ENCODE measurements at regions not wholly inside any gene's neighbourhood (a gene's known extent, or its start where the extent isn't known, plus 50 kb on each side); places are given as distances from the start of the nearest gene placed in this dataset.

- no peak for DNase-seq (ENCODE audit: low read depth)
Measured at GRCh38 chrX:5829469-5829868, 399.2 kb downstream of the NLGN4X start.

DNA sequence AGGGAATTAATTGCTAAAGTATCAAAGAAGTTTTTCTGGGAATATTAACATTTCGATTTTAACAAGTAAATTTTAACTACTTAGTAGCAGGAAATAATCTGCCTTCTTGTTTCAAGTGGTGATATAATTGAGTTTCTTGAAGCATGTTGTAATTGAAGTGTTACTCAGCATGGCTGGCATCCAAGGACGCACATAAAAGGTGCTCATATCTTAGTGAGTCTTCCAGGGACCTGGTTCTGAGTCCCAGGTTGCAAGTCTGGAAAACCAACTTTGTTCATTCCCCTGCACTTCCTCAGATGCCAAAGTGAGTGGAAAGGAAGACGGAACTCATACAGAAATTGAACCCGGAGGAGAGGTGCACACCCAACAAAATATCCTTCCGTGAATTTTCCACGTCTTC lies 399.6 kb downstream of the NLGN4X start:
- no peak for DNase-seq (ENCODE audit: low read depth)

- no peak for DNase-seq (ENCODE audit: low read depth)
Measured at GRCh38 chrX:5823903-5824302, 404.8 kb downstream of the NLGN4X start.

DNA sequence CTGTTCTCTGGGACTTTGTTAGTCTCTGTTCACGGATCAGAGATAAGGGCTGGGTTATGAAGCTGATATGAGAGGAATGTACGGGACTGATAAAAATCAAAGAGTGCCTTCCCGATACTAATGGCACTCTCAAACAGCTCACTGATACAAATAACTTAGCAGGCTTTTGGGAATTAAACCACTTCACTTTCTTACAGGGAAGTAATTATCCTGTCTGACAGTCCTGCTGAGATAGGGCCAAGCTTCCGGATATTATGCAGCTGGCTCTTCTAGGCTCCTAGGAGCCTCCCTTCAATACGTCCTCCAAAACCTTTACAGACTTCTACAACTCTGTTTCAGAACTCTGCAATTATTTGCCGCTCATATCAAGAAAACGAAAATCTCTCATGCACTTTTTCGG lies 418.0 kb downstream of the NLGN4X start:
- DNase-seq (ENCODE audit: low read depth) = no peak

- DNase-seq (ENCODE audit: low read depth) = no peak
Measured at GRCh38 chrX:5807181-5807580, 421.5 kb downstream of the NLGN4X start.

- no peak for DNase-seq (ENCODE audit: low read depth)
Measured at GRCh38 chrX:5802391-5802790, 426.3 kb downstream of the NLGN4X start.

GRCh38 chrX:5791721-5792120 lies 436.9 kb downstream of the NLGN4X start:
- no peak for DNase-seq (ENCODE audit: low read depth)

DNA sequence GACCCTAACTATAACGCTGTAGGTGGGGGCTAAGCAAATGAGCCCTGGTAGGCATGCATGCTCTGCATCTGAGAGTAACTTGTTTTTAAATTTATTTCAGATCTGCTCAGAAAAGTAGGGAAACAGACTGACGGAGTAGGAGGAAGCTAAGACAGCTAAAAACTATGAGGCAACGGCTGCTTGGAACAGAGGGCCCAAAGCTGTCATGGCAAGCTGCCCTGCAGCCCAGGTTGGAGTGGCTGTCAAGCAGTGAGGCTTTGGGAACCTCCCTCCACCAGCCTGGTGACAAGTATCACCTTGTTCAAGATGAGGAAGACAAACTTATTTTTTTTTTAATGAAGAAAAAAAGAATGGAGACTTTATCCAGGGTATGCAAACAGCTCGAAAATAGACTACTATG lies 439.8 kb downstream of the NLGN4X start:
- DNase-seq (ENCODE audit: low read depth) = no peak

DNA sequence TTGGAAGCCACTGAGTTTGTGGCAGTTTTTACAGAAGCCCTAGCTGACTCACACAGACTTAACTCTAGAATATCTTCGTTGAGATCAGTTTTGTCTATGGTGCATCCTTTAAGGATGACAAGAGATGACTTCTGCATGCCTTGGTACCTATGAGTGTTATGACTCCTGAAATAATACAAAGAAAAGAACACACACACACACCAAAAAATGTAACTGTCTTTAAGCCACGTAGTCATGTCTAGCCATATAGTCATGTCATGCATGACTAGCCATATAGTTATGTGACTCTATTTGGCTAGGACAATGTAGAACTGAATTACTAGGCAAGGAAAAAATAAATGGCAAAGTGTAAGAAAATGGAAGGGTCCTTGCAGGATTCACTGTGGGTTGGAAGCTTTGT lies 447.8 kb downstream of the NLGN4X start:
- no peak for DNase-seq (ENCODE audit: low read depth)

DNA sequence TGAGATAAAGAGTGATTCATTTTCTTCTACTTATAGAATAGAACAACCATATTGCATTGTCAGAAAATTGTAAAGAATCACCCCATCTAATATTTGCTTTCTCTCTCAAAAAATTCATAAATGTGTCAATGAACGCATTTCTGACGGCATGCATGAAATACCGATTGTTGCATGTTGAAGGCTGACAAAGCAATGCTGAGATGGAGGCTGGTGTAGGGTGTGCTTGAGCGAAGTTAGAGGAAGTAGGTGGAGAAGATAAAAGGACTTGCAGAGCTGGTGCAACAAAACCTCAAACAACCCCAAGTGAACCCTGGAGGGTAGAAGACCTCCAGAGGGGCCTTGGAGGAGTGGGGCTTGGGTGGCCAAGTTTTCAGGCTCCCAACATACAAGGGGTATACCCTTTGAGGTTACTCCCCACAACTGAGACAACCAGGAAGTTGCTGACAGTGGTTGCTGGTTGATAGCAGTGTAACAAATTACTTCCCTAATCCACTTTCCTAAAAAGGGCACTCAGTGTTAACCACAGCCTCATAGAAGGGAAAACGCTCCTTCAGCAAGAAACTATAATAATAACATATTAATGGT lies 452.7 kb downstream of the NLGN4X start:
- no peak for DNase-seq (ENCODE audit: low read depth)

GRCh38 chrX:5774446-5774845 lies 454.2 kb downstream of the NLGN4X start:
- DNase-seq (ENCODE audit: low read depth) = no peak

- DNase-seq (ENCODE audit: low read depth) = no peak
Measured at GRCh38 chrX:5771441-5771840, 457.2 kb downstream of the NLGN4X start.

GRCh38 chrX:5756616-5757015 lies 472.1 kb downstream of the NLGN4X start:
- DNase-seq (ENCODE audit: low read depth) = no peak

DNA sequence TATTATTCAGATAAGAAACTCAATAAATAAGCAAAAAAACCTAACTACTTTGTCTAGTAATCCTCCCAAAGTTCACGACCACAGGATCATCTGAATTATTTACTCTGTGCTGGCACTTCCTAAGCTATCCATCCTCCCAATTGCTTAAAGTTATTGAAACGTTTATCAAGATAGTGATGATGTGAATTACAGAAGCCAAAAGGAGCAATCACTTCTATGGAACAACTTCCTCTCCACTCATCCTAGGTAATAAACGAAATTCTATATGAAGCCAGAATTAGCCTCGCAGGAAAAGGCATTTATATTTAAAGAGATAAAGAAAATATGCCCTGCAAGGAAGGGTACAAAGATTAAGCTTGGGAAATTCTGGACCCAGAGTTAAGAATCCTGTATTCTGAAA lies 475.4 kb downstream of the NLGN4X start:
- DNase-seq (ENCODE audit: low read depth) = no peak

- DNase-seq (ENCODE audit: low read depth) = no peak
Measured at GRCh38 chrX:5752831-5753230, 475.8 kb downstream of the NLGN4X start.

DNA sequence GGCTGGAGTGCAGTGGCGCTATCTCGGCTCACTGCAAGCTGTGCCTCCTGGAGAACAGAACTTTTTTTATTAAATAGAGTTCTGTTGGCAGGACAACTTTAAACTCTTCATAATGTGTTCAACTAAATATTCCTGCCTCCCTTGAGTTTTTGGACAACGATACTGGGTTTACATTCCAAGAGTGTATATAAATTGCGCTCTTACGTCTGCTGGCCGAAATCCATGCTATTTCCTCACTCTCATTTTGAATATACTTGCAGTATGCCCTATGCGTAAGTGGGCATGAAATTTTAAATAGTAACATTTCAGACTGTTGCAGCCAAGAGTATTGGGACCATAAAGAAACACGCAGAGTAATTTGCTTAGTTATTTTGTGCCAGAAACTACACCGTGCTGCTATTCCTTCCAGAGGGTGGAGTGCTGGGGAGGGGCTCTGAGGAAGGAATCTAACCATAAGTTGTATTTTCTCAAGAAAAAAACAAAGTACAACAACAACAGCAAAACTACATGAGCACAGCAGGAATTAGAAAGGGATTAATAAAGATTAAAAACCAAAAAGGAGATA lies 480.0 kb downstream of the NLGN4X start:
- no peak for DNase-seq (ENCODE audit: low read depth)

GRCh38 chrX:5746231-5746630 lies 482.4 kb downstream of the NLGN4X start:
- no peak for DNase-seq (ENCODE audit: low read depth)

DNA sequence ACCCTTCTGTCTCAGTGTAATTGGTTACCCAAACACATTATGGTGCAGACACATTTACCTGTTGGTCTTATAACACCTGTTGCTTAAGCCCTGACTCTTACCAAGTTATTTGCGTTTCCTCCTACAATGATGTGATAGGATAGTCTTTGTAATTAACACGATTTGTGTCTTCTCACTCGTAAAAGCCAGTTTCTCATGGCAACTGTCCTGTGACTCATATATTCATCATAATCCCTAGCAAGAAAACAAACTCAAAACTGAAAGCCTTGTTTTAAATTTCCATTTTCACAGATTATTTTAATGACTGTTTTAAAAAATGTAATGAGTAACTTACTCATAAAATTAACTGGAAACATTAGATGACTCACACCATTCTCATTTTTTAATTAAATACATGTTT lies 495.2 kb downstream of the NLGN4X start:
- no peak for DNase-seq (ENCODE audit: low read depth)

DNA sequence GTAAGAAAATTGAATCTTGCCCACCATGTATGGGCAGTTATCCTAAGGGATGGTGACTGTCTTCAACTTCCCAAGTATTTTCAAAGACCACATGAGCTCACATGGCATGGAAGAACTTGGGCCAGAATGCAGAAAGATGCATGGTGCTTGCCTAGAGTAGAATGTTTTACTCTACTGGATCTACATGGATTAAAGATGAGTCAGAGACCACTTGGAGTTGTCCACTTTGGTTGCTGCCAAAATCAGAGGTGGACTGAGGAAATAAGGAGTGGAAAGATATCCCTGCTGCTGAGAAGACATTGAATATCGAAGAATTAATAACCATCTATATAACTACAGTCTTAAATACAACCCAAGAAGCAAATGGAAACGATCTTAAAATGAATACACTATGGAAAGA lies 498.1 kb downstream of the NLGN4X start:
- no peak for DNase-seq (ENCODE audit: low read depth)

DNA sequence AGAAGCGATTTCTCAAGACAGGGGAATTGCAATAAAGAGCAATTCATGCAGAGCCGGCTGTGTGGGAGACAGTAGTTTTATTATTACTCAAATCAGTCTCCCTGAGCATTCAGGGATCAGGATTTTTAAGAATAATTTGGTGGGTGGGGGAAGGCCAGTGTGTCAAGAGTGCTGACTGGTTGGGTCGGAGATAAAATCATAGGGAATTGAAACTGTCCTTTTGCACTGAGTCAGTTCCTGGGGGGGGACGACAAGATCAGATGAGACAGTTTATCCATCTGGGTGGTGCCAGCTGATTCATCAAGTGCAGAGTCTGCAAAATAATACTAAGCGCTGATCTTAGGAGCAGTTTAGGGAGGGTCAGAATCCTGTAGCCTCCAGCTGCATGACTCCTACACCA lies 502.4 kb downstream of the NLGN4X start:
- DNase-seq (ENCODE audit: low read depth) = no peak

DNA sequence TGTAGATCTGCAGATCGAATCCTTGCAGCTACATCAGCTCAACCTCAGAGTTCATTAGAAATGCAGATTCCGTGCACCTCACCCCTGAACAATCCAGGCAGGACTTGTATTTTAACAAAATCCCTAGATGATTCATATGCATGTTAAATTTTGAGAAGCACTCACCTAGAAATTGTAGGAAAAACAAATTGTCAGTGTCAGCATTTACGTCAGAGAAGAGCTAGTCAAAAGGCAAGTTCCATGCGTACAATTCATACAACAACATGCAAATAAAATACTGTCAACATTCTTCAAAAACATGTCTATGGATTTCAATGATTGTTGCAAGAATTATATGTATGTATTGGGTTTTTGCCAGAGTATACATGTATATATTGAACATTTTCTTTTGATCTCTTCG lies 504.5 kb downstream of the NLGN4X start:
- no peak for DNase-seq (ENCODE audit: low read depth)

GRCh38 chrX:5718651-5719050 lies 510.0 kb downstream of the NLGN4X start:
- no peak for DNase-seq (ENCODE audit: low read depth)

DNA sequence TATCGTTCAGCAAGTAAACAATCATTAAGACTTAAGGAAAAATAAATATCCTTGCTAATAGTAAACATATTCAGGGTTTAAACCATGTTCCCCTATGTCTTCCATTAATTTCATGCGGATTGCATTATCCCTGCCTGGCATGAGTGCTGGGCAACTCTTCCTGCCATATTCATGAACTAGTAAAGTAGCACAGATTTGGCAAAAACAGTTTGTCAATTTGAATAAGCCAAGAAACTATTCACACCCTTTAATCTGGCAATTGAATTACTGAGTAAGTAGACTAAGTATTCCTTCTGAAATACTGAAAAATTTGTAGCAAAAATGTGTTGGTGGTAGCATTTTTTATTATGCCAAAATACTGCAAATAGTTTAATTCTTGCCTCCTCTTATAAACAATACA lies 512.0 kb downstream of the NLGN4X start:
- DNase-seq (ENCODE audit: low read depth) = no peak

GRCh38 chrX:5708251-5708650 lies 520.4 kb downstream of the NLGN4X start:
- DNase-seq (ENCODE audit: low read depth) = no peak

DNA sequence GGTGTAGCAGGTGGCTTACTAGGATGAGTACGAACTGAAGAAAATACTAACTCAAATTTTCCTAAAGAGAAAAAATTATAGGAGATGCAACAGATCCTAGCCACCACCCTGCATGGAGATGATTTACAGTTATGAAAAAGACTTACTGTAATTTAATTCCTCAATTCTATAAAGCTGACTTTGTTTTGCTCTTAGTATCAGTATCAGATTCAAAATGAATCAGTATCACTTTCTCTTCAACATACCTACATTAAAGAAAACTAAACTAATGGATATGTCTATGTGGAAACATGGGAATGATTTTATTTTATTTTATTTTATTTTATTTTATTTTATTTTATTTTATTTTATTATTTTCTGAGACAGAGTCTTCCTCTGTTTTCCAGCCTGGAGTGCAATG lies 525.8 kb downstream of the NLGN4X start:
- DNase-seq (ENCODE audit: low read depth) = no peak
